ENCODE measurements at regions not wholly inside any gene's neighbourhood (a gene's known extent, or its start where the extent isn't known, plus 50 kb on each side); places are given as distances from the start of the nearest gene placed in this dataset.

- DNase-seq (ENCODE audit: low read depth in 2 of 2), result no peak
These were observed 405.0 kb downstream of the BRD1 start for GRCh38 chr22:49422701-49423100.

GRCh38 chr22:49420651-49421050, 407.0 kb downstream of the BRD1 start:
- no peak for DNase-seq (ENCODE audit: low read depth in 2 of 2)

GRCh38 chr22:49419661-49420060, 408.0 kb downstream of the BRD1 start:
- DNase-seq (ENCODE audit: low read depth in 2 of 2), result no peak

- no peak for DNase-seq (ENCODE audit: low read depth in 2 of 2)
These were observed 408.7 kb downstream of the BRD1 start for GRCh38 chr22:49418943-49419342.

- DNase-seq (ENCODE audit: low read depth in 2 of 2), result no peak
These were observed 409.3 kb downstream of the BRD1 start for GRCh38 chr22:49418341-49418894.

GRCh38 chr22:49417833-49418232, 409.8 kb downstream of the BRD1 start:
- DNase-seq (ENCODE audit: low read depth in 2 of 2), result no peak

- DNase-seq (ENCODE audit: low read depth in 2 of 2), result no peak
These were observed 410.3 kb downstream of the BRD1 start for GRCh38 chr22:49417326-49417725.

GRCh38 chr22:49415151-49415951, 412.3 kb downstream of the BRD1 start:
- DNase-seq (ENCODE audit: low read depth in 2 of 2), result no peak

GRCh38 chr22:49413551-49413950, 414.1 kb downstream of the BRD1 start:
- DNase-seq (ENCODE audit: low read depth in 2 of 2), result no peak

GRCh38 chr22:49413146-49413545, 414.5 kb downstream of the BRD1 start:
- DNase-seq (ENCODE audit: low read depth in 2 of 2), result no peak

GRCh38 chr22:49412236-49412635, 415.4 kb downstream of the BRD1 start:
- DNase-seq (ENCODE audit: low read depth in 2 of 2), result no peak

GRCh38 chr22:49411236-49411635, 416.4 kb downstream of the BRD1 start:
- no peak for DNase-seq (ENCODE audit: low read depth in 2 of 2)

- DNase-seq (ENCODE audit: low read depth in 2 of 2), result no peak
These were observed 419.4 kb downstream of the BRD1 start for GRCh38 chr22:49408102-49408836.

GRCh38 chr22:49406879-49407587, 420.6 kb downstream of the BRD1 start:
- DNase-seq (ENCODE audit: low read depth in 2 of 2), result no peak

- no peak for DNase-seq (ENCODE audit: low read depth in 2 of 2)
These were observed 421.5 kb downstream of the BRD1 start for GRCh38 chr22:49406047-49406650.

- no peak for DNase-seq (ENCODE audit: low read depth in 2 of 2)
These were observed 422.1 kb downstream of the BRD1 start for GRCh38 chr22:49405590-49405989.

GRCh38 chr22:49404576-49405241, 423.0 kb downstream of the BRD1 start:
- no peak for DNase-seq (ENCODE audit: low read depth in 2 of 2)

GRCh38 chr22:49404020-49404419, 423.7 kb downstream of the BRD1 start:
- no peak for DNase-seq (ENCODE audit: low read depth in 2 of 2)

- DNase-seq (ENCODE audit: low read depth in 2 of 2), result no peak
These were observed 424.6 kb downstream of the BRD1 start for GRCh38 chr22:49403102-49403501.

GRCh38 chr22:49402169-49402568, 425.5 kb downstream of the BRD1 start:
- no peak for DNase-seq (ENCODE audit: low read depth in 2 of 2)

Data from dermis microvascular lymphatic vessel endothelial cell (primary cell).